T-helper 17 cell (primary cell): ENCODE measurements at regions not wholly inside any gene's neighbourhood (a gene's known extent, or its start where the extent isn't known, plus 50 kb on each side); places are given as distances from the start of the nearest gene placed in this dataset.

ENCODE experiments used
- ATAC-seq: fragments of 150-1000 bp; cut with Tn5 transposase; 2 replicates; pipeline ENCODE4 v1.10.0; 2021; ENCODE audit warnings: mild to moderate bottlenecking, moderate library complexity
- DNase-seq, 3 donors: peaks; one replicate each; pipeline versions ENCODE4 v3.0.0 to v3.0.0-alpha.2; 2020 to 2021
- H3K9me3 ChIP-seq: one replicate; pipeline ENCODE4 v1.7.0; 2013; ENCODE audit warnings: low read length, mild to moderate bottlenecking; ENCODE audit not compliant: control insufficient read depth, poor library complexity, severe bottlenecking
- H3K27ac Mint-ChIP-seq: one replicate; pipeline ENCODE4 v1.8.0; 2022; ENCODE audit warnings: mild to moderate bottlenecking, moderate library complexity, mixed read lengths
- H3K27me3 Mint-ChIP-seq: one replicate; pipeline ENCODE4 v1.8.0; 2022; ENCODE audit warnings: mixed read lengths
- H3K36me3 Mint-ChIP-seq: one replicate; pipeline ENCODE4 v1.8.0; 2022; ENCODE audit warnings: low read depth, mixed read lengths
- H3K4me1 Mint-ChIP-seq: one replicate; pipeline ENCODE4 v1.8.0; 2022; ENCODE audit warnings: mild to moderate bottlenecking, mixed read lengths
- H3K4me3 Mint-ChIP-seq: one replicate; pipeline ENCODE4 v1.8.0; 2022; ENCODE audit warnings: mild to moderate bottlenecking, moderate library complexity, mixed read lengths

DNA sequence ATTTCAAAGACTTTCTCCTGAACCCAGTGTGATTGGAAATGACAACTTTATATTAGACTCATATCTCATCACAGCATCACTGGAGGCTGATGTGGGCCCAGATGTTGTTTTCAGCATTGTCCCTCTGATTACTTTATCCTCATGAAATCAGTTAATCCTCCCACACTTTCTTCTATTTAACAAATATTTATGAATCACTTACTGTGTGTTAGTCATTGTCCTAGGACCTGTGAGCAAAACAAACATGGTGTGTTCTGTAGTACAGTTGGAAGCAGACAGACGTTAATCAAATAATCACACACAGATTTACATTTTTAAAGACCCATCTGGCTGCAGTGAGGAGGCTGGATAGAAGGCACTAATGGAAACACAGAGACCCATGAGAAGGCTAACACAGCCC is 383.7 kb downstream of the PRDM2 start:
- no peak overlapping the region for H3K4me3 Mint-ChIP-seq
- no peak for ATAC-seq
- no peaks in the 10 kb centered on the region for H3K4me1 Mint-ChIP-seq
- H3K27ac Mint-ChIP-seq, result no peak overlapping the region
- no peaks in the 10 kb centered on the region for H3K36me3 Mint-ChIP-seq
- no peak for DNase-seq
- H3K27me3 Mint-ChIP-seq, result peaks cover 5% of the 10 kb centered on the region
- H3K9me3 ChIP-seq, result no peaks in the 10 kb centered on the region

DNA sequence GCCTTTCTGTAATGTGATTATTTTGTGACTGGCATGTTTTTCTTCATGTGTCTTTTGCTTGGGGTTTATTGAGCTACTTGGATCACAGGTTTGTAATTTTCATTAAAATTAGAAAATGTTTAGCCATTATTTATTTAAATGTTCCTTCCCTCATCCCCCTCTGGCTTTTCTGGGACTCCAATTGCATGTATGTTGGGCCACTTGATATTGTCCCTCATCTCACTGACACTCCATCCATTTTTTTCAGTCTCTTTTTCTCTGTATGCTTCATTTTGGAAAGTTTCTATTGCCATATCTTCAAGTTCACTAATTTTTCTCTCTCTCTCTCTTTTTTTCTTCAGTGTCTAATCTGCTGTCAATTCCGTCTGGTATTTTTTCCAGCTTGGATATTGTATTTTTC is 390.1 kb downstream of the PRDM2 start:
- Mint-ChIP-seq H3K27ac (no peak overlapping the region), H3K36me3 (no peaks in the 10 kb centered on the region), H3K27me3 (peaks cover 9% of the 10 kb centered on the region), H3K4me3 (no peak overlapping the region), H3K4me1 (no peaks in the 10 kb centered on the region)
- ATAC-seq (no peak), DNase-seq (no peak)
- no peaks in the 10 kb centered on the region for H3K9me3 ChIP-seq

DNA sequence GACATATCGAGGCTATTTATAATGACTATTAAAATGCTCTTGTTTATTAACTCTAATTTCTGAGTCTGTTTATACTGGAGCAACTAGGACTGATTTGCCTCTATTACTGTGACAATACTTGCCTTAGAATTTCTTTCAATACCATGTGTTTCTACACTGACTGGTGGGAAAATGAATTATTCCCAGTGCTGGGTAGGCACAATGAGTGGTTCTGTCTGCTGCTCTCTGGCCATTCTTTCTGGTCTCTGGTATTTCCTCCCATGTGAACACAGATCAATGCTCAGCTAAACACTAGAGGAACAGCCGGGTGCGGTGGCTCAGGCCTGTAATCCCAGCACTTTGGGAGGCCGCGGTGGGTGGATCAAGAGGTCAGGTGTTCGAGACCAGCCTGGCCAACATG is 390.5 kb downstream of the PRDM2 start:
- Mint-ChIP-seq H3K4me3 (no peak overlapping the region), H3K27me3 (peaks cover 13% of the 10 kb centered on the region), H3K4me1 (no peaks in the 10 kb centered on the region), H3K27ac (no peak overlapping the region), H3K36me3 (no peaks in the 10 kb centered on the region)
- DNase-seq (no peak), ATAC-seq (no peak)
- no peaks in the 10 kb centered on the region for H3K9me3 ChIP-seq

DNA sequence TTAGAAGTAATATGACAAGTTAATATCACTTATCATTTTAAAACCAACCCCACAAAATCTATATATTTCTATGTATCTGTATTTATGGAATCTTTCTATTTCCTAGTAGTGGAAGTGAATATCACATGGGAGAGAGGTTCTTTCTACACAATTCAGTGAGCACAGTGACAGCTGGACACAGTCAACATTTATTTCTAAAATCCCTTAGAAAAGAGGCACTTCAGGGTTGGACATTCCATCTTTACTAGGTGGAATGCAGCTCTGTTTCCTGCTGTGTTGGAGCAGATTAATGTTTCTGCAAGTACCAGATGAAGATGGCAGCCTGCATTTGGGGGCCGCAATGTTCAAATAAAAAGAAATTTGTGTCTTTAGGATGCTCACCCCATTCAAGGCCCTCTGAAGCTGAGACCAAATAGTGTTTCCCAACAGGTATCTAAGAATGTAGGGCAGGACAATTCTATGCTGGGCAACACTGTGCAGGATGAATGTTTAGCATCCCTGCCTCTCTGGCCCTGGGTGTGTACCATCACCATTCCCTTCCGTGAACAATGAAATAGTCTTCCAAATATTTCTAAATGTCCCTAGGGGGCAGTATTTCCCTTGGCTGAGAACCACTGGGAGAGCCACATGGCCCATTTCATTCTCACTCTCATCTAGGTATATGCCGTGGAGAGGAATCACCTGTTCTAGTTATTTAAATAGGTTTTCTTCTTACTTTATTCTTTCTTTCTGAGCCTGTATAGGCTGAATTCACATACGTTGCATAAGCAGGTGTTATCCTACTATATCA is 394.8 kb downstream of the PRDM2 start:
- no peak overlapping the region for H3K27ac Mint-ChIP-seq
- H3K4me3 Mint-ChIP-seq, result no peak overlapping the region
- H3K9me3 ChIP-seq, result no peaks in the 10 kb centered on the region
- H3K27me3 Mint-ChIP-seq, result peaks cover 21% of the 10 kb centered on the region
- DNase-seq (no peak), ATAC-seq (no peak)
- H3K36me3 Mint-ChIP-seq, result no peaks in the 10 kb centered on the region
- H3K4me1 Mint-ChIP-seq, result no peaks in the 10 kb centered on the region

DNA sequence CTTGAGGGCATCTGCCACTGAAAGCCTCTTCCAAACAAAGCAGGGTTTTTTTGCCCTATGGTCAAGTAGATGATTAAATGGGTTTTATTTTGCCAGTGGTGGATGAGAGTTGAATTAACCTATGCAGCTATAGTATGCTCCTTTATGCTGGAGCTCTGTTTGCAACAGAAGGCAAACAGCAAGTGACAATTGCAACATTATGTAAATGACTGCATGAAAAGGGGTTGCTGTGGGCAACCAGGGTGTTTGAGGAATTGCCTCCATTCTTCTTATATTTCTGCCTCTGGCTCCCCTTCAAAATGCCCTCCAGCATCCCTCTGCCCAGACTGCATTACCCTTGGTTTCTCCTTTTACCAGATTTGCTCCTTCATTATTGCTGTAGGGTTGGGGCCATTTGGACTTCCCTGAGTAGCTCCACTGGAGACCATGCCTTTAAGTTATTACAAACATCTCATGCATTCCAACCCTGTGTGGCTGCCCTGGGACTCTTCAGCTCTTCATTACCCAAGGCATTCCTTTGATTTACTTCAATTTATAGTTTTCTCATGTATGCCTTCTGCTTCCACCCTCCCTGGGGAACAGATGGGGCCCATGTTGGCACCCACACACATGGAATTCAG is 398.4 kb downstream of the PRDM2 start:
- DNase-seq (no peak), ATAC-seq (no peak)
- no peaks in the 10 kb centered on the region for H3K9me3 ChIP-seq
- no peak overlapping the region for H3K27ac Mint-ChIP-seq
- H3K4me3 Mint-ChIP-seq, result no peak overlapping the region
- peaks cover 20% of the 10 kb centered on the region for H3K27me3 Mint-ChIP-seq
- H3K4me1 Mint-ChIP-seq, result no peaks in the 10 kb centered on the region
- no peaks in the 10 kb centered on the region for H3K36me3 Mint-ChIP-seq

DNA sequence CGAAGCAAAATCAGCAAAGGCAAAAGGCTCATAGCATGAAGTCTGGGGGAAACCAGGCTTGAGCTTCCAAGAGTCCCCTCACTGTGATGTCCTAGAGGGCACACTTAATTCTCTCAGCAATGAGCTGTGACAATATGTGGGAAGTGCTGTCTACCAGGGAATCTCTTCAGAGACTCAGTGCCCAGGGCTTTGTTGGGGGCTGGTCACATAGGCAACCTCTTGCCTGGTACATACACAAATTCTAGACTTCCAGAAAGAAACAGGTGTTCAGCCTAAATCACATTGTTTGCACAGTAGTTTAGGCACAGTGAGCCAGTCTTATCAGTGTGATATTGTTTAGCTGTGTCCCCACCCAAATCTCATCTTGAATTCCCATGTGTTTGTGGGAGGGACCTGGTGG is 400.5 kb downstream of the PRDM2 start:
- Mint-ChIP-seq H3K27ac (no peak overlapping the region), H3K27me3 (peaks cover 13% of the 10 kb centered on the region), H3K36me3 (no peaks in the 10 kb centered on the region), H3K4me3 (no peak overlapping the region), H3K4me1 (no peaks in the 10 kb centered on the region)
- no peak for ATAC-seq
- no peaks in the 10 kb centered on the region for H3K9me3 ChIP-seq
- no peak for DNase-seq

DNA sequence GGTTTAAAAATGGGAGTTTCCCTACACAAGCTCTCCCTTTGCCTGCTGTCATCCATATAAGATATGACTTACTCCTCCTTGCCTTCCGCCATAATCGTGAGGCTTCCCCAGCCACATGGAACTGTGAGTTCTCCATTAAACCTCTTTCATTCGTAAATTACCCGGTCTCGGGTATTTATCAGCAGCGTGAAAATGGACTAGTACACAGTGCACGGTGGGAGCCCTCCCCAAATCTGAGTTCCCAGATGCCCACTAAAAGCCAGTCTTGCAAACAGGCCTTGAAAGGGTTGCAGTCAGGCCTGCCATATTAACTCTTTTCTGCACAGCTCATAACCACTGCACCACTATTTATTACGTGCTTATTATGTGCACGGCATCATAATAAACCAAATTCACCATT is 400.9 kb downstream of the PRDM2 start:
- no peak overlapping the region for H3K4me3 Mint-ChIP-seq
- no peak for ATAC-seq

DNA sequence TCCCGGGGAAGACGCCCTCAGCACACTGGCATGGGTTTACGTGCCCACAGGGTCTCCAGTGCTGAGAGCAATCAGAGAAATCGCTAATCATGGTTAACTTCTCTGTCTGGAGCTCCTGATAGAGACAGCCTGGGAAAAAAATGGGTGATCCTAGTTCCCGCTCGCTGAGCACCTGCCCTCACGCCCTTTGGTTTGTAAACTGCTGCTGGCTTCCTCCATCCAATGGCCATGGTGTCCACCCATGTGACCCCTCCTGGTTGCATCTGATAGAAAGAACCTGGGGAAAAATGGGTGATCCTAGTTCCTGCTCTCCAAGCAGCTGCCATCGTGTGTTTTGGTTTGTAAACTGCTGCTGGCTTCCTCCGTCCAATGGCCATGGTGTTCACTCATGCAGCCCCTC is 402.2 kb downstream of the PRDM2 start:
- H3K4me3 Mint-ChIP-seq, result no peak overlapping the region
- no peaks in the 10 kb centered on the region for H3K9me3 ChIP-seq
- H3K4me1 Mint-ChIP-seq, result no peaks in the 10 kb centered on the region
- no peak for DNase-seq
- peaks cover 9% of the 10 kb centered on the region for H3K27me3 Mint-ChIP-seq
- no peak overlapping the region for H3K27ac Mint-ChIP-seq
- no peak for ATAC-seq
- no peaks in the 10 kb centered on the region for H3K36me3 Mint-ChIP-seq

More for the DNA sequence above, 400.9 kb downstream of the PRDM2 start:
- Mint-ChIP-seq H3K36me3 (no peaks in the 10 kb centered on the region), H3K27ac (no peak overlapping the region), H3K27me3 (peaks cover 9% of the 10 kb centered on the region), H3K4me1 (no peaks in the 10 kb centered on the region)
- no peaks in the 10 kb centered on the region for H3K9me3 ChIP-seq
- no peak for DNase-seq

DNA sequence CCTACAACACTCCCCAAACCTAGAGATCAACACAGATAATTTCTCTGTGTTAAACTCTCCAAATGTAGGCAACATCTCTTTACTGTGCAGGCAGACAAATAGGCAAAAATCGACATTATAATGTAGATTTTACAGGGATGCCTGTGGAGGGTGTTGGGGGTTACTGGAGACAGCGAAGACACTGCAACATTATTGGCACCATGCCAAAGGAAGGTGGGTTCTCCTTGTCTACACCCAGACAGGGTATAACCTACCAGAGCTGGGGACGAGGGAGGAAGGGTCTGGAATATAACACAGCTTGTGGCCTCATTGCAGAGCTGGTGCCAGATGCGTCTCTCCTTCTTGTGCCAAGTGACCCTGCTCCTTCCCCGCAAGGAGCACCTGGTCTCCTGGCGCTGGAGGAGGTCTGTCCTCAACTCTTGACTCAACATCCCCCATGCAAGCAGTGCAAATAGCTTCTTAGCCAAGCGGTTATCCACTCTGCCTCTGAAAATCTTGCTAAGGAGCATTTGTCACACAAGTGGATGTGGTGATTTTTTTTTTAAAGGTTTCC is 404.0 kb downstream of the PRDM2 start:
- Mint-ChIP-seq H3K36me3 (no peaks in the 10 kb centered on the region), H3K27ac (no peak overlapping the region), H3K4me3 (no peak overlapping the region), H3K27me3 (peaks cover 4% of the 10 kb centered on the region), H3K4me1 (no peaks in the 10 kb centered on the region)
- H3K9me3 ChIP-seq, result no peaks in the 10 kb centered on the region
- ATAC-seq (no peak), DNase-seq (no peak)

DNA sequence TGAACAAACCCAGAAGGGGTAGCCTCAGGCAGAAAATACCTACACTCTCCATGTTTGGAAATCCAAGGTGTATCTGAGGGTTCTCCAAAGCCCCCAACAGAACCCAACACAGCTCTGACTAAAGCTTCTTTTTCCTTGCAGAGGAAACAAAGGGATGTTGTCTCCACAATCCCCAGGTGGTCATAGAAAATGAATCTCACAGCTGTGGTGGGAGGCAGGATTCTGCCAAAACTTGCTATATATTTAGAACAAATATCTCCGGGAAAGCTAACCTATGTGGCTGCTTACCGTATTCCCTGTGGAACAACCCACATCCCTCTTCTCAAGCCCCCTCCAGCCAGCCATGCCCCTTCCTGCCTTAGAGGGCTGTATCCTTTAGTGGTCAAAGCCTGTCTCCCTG is 406.1 kb downstream of the PRDM2 start:
- DNase-seq (no peak), ATAC-seq (no peak)
- Mint-ChIP-seq H3K27me3 (peaks cover under 1% of the 10 kb centered on the region), H3K4me3 (no peak overlapping the region), H3K27ac (no peak overlapping the region), H3K4me1 (no peaks in the 10 kb centered on the region), H3K36me3 (no peaks in the 10 kb centered on the region)
- no peaks in the 10 kb centered on the region for H3K9me3 ChIP-seq

DNA sequence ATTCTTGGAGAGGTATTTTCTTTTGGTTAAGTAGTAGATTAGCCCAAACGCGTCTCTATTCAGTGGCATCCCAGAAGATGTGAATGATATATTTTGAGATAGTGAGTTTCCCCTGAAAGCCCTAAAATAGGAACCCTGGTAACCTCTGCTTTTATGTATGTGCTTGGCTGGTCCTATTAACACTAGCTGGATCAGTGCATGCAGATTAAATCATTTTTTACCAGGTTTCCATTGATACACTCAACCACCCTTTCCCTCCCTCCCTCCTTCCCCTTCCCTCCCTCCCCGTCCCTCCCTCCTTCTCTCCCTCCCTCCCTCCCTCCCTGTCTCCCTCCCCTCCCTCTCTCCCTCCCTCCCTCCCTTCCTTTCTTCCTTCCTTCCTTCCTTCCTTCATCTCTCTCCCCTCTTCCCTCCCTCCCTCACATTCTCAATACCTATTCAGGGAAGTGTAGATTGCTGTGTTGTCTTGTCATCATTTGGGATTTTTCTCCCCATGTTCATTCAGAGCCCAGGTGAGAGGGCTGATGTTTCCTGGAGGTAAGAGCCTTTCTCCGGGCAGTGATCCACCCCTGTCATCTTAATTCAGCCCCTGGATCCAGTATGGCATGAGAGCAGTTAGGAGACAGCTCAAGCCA is 406.8 kb downstream of the PRDM2 start:
- H3K4me3 Mint-ChIP-seq, result no peak overlapping the region
- DNase-seq, result no peak
- H3K27me3 Mint-ChIP-seq, result no peaks in the 10 kb centered on the region
- H3K9me3 ChIP-seq, result no peaks in the 10 kb centered on the region
- H3K4me1 Mint-ChIP-seq, result no peaks in the 10 kb centered on the region
- H3K27ac Mint-ChIP-seq, result no peak overlapping the region
- no peaks in the 10 kb centered on the region for H3K36me3 Mint-ChIP-seq
- no peak for ATAC-seq

DNA sequence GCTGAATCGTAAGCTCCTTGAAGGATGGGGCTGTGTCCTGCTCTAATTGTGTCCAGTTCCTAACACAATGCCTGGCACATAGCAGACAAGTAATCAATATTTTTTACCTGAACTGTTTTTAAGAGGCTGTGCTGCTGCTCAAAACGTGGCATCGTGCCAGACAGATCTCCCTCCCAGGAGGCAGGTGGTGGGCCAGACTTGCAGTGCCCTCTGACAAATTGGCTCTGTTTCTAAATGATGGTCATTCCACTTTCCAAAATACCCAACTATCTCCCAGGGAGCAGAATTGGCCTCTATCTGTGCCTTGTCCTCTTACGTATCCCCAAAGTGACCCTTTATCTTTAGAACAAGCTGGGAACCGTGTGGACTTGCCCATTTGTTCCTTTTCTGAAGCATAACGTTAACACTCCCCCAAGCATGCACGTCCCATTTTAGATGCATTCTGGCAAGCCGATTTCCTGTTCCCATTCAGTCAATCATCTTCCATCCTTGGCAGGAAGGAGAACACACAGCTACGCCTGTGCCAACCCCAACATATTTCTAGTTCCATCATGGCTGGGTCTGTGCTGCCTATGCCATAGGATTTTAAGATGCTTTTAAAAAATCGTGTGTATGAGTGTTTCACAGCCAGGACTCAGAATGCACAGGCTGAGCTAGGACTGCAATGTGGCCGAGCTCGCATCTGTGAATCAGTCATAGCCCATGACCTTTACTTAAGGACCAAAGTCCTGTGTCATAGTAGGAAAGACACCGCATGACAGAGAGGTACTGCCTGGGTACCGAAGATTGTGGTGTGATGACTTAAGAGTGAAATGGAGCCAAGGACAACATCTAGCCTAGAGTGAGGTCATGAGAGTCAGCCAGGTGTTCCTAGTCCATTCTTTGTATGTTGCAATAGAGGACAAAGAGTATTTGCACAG is 408.6 kb downstream of the PRDM2 start:
- no peaks in the 10 kb centered on the region for H3K4me1 Mint-ChIP-seq
- DNase-seq (no peak), ATAC-seq (no peak)
- peaks cover 8% of the 10 kb centered on the region for H3K27me3 Mint-ChIP-seq
- H3K36me3 Mint-ChIP-seq, result no peaks in the 10 kb centered on the region
- no peaks in the 10 kb centered on the region for H3K9me3 ChIP-seq
- no peak overlapping the region for H3K4me3 Mint-ChIP-seq
- no peak overlapping the region for H3K27ac Mint-ChIP-seq

DNA sequence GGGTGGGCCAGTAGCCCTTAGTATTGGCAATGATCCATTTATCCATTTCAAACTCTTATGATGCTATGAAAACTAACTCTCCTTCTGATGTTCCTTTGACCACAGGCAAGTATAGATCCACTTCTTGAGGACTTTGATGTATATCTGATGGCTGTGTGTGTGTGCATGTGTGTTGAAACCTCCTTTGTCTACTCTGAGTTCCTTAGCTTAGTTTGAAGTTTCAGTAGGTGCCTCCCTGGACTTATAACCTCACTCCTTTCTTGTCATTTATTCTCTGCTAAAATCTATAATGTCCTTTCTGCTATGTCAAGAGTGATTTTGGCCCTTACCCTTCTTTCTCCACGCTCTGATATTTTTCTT is 409.3 kb downstream of the PRDM2 start:
- Mint-ChIP-seq H3K27ac (no peak overlapping the region), H3K4me1 (no peaks in the 10 kb centered on the region), H3K27me3 (peaks cover 10% of the 10 kb centered on the region), H3K36me3 (no peaks in the 10 kb centered on the region), H3K4me3 (no peak overlapping the region)
- DNase-seq, result no peak
- ATAC-seq, result no peak
- H3K9me3 ChIP-seq, result no peaks in the 10 kb centered on the region
